ENCODE measurements at regions not wholly inside any gene's neighbourhood (a gene's known extent, or its start where the extent isn't known, plus 50 kb on each side); places are given as distances from the start of the nearest gene placed in this dataset.

DNA sequence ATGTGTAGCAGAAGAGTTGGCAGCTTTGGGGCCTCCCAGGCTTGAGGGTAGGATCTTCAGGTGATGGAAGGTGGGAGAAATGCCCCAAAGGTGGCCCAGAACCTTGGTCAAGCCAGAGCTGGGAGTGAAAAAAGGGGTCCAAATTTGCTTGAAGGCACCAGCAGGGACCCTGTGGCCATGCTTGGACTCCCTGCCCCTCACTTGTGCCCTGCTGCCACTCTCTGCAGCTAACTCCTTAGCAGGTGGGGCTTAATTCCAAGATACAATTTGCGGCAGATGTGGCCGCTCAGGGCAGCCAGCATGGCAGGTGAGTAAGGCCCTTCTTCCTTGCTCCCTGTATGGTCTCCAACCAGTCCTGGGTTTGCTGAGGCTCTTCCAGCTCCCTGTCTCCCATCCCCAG, 51.3 kb upstream of the ADRA1D start:
- TF ChIP-seq, protein P1, sequence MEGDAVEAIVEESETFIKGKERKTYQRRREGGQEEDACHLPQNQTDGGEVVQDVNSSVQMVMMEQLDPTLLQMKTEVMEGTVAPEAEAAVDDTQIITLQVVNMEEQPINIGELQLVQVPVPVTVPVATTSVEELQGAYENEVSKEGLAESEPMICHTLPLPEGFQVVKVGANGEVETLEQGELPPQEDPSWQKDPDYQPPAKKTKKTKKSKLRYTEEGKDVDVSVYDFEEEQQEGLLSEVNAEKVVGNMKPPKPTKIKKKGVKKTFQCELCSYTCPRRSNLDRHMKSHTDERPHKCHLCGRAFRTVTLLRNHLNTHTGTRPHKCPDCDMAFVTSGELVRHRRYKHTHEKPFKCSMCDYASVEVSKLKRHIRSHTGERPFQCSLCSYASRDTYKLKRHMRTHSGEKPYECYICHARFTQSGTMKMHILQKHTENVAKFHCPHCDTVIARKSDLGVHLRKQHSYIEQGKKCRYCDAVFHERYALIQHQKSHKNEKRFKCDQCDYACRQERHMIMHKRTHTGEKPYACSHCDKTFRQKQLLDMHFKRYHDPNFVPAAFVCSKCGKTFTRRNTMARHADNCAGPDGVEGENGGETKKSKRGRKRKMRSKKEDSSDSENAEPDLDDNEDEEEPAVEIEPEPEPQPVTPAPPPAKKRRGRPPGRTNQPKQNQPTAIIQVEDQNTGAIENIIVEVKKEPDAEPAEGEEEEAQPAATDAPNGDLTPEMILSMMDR (IDR thresholded peaks at IDR 0.05) = no peak
- TF ChIP-seq EZH2 (IDR thresholded peaks at IDR 0.05; ENCODE audit: borderline replicate concordance, insufficient read depth, low read depth, low read length, poor library complexity, severe bottlenecking) = no peak

All from B cell (primary cell).